ENCODE measurements at regions not wholly inside any gene's neighbourhood (a gene's known extent, or its start where the extent isn't known, plus 50 kb on each side); places are given as distances from the start of the nearest gene placed in this dataset.

- DNase-seq (ENCODE audit: low read depth) = no peak
- no peak overlapping the region for H3K4me3 ChIP-seq (ENCODE audit: low read depth, low read length)
- no peak for TF ChIP-seq CTCF (IDR thresholded peaks at IDR 0.05; ENCODE audit: low read depth, low read length, missing control alignments)
- in situ Hi-C loops (cut with HindIII; ENCODE audit: low sequenced_read_pairs) = no loop called here
Measured at GRCh38 chr5:58106754-58107410, 353.0 kb downstream of the PLK2 start.

GRCh38 chr5:58105836-58106235 is 354.1 kb downstream of the PLK2 start:
- no peak for TF ChIP-seq CTCF (IDR thresholded peaks at IDR 0.05; ENCODE audit: low read depth, low read length, missing control alignments)
- H3K4me3 ChIP-seq (ENCODE audit: low read depth, low read length) = no peak overlapping the region
- in situ Hi-C loops (cut with HindIII; ENCODE audit: low sequenced_read_pairs) = no loop called here
- no peak for DNase-seq (ENCODE audit: low read depth)

DNA sequence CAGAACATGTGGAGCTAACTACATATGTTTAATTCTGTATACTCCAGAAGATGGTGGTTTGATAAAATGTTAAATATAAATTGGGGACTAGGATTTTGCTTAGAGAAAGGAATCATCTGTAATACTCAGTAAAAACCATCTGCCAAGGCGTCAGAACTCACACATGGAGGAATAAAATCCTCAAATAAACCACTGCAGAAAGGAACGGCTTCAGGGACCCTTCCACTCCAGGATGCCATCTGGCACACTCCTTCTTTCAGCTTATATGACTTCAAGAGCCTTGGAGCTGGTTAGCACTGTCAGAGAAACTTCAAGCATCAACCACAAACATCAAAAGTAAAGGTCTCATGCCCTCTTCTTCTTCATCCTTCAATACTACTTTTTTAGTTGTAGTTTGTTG is 360.6 kb downstream of the PLK2 start:
- TF ChIP-seq CTCF (IDR thresholded peaks at IDR 0.05; ENCODE audit: low read depth, low read length, missing control alignments) = no peak

DNA sequence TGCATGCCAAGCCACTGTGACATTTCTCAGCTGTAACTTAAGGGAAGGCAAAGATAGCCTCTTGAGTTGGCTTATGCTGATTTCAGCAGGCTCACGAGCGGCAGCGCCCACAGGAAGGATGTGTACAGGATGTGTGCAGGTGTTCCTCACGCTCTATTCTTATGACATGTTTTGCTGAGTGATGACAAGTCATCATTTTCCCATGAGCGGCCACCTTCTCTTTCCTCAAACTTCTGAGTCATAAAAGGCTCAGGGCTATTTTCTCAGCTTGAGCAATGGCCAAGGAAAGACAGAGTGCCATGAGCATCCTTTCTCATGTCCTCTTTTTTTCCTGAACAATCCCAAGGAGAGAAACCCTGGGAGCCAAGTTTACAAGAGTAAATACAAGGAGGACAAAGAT is 365.9 kb downstream of the PLK2 start:
- in situ Hi-C loops (cut with HindIII; ENCODE audit: low sequenced_read_pairs) = no loop called here
- TF ChIP-seq CTCF (IDR thresholded peaks at IDR 0.05; ENCODE audit: low read depth, low read length, missing control alignments) = no peak
- no peak for DNase-seq (ENCODE audit: low read depth)
- no peak overlapping the region for H3K4me3 ChIP-seq (ENCODE audit: low read depth, low read length)

More for the DNA sequence above, 360.6 kb downstream of the PLK2 start:
- DNase-seq (ENCODE audit: low read depth) = no peak
- in situ Hi-C loops (cut with HindIII; ENCODE audit: low sequenced_read_pairs) = no loop called here
- H3K4me3 ChIP-seq (ENCODE audit: low read depth, low read length) = no peak overlapping the region

GRCh38 chr5:58090704-58091103 is 369.2 kb downstream of the PLK2 start:
- in situ Hi-C loops (cut with HindIII; ENCODE audit: low sequenced_read_pairs) = no loop called here

GRCh38 chr5:58088941-58089340 is 370.9 kb downstream of the PLK2 start:
- in situ Hi-C loops (cut with HindIII; ENCODE audit: low sequenced_read_pairs) = no loop called here
- no peak overlapping the region for H3K4me3 ChIP-seq (ENCODE audit: low read depth, low read length)
- no peak for DNase-seq (ENCODE audit: low read depth)
- TF ChIP-seq CTCF (IDR thresholded peaks at IDR 0.05; ENCODE audit: low read depth, low read length, missing control alignments) = no peak

More at GRCh38 chr5:58090704-58091103, 369.2 kb downstream of the PLK2 start:
- TF ChIP-seq CTCF (IDR thresholded peaks at IDR 0.05; ENCODE audit: low read depth, low read length, missing control alignments) = no peak
- DNase-seq (ENCODE audit: low read depth) = no peak
- H3K4me3 ChIP-seq (ENCODE audit: low read depth, low read length) = no peak overlapping the region
